EH (cell line): ENCODE measurements at regions not wholly inside any gene's neighbourhood (a gene's known extent, or its start where the extent isn't known, plus 50 kb on each side); places are given as distances from the start of the nearest gene placed in this dataset.
A peak's percentile ranks its signal among the peaks of the same experiment; 100 is the strongest.

Source experiments
- DNase-seq: peaks from one replicate; pipeline ENCODE4 v3.0.0-alpha.2; 2015; ENCODE audit warnings: low read depth

DNA sequence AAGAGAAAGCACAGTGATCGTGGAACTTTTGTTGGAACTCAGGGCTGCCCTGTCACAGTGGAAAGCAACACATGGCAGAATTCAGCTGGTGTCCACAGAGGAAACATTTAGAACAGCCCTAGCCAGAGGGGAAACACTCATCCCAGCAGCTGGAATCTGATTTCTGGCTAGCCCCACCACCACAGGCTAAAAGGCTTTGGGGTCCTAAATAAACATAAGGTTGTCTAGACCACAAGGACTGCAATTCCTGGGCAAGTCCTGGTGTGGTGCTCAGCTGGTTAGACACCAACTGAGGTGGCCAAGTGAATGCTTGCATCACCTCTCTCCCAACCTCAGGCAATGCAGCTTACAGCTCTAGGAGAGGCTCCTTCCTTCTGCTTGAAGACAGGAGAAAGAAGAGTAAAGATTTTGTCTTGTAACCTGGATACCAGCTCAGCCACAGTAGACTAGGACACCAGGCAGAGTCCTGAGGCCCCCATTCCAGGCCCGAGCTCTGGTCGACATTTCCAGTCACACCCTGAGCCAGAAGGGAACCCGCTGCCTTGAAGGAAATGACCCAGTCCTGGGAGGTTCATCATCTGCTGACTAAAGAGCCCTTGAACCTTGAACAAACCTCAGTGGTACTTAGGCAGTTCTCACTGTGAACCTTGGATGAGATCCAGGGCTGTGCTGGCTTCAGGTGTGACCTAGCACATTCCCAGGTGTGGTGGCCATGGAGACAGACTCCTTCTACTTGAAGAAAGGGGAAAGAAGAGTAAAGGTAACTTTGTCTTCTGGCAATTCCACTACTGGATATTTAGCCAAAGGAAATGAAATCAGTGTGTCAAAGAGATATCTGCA is 85.4 kb upstream of the PLXNC1 start:
- no peak for DNase-seq

DNA sequence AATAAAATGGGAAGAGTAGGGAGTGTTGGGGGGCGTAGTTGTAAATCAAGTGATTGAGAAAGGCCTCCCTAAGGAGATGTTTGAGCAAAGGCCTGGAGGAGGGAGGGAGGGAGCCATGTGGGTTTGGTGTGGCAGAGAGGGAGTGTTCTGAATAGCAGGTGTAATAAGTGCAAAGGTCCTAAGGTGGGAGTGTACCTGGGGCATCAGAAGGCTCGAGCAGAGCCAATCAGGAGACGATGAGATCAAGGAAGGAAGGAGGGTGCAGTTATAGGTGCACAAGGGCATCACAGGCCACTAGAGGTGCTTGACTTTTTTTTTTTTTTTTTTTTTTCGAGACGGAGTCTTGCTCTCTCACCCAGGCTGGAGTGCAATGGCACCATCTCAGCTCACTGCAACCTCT is 77.9 kb upstream of the PLXNC1 start:
- no peak for DNase-seq

DNA sequence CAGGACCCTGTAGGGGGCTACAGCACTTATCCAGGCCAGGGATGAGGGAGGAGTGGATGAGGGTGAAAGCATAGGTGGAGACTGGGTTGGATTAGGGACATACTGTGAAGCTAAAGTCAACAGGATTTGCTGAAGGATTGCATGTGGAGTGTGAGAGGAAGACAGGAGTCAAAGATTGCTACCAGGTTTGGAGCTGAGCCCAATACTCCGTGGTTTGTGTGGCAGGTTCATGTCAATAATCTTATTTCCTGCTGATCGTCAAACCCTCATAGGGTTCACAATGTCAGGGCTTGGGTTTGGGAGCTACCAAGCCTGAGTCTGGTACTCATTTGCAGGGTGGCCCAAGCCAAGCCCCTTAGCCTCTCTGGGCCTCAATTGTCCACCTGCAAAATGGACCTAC is 77.1 kb upstream of the PLXNC1 start:
- DNase-seq: no peak

DNA sequence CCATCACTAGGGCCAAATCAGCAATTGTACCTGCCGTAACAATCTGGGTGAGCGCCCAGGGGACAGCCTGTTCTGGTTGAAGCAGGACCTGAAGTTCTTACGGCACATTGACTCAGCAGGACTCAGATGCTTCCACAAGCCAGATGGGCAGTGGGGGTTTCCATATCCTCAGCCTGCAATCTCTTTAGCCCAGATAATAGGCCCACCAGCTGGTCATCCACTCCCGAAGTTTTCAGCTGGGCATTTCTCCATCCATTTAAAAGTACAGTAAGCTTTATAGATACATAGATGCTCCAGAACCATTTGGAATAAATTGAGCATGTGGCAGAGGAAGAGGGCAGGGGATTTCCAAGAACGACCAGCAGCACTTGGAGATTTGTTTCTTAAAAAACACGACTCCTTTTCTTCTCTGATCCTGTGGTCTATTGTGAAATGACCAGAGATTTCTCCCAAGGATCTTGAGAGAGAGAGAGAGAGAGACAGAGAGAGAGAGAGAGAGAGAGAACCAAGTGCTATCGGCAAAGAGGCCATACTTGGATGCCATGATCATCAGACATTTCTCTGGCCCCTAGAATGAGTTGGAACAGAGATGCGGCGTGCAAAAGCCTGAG is 74.8 kb upstream of the PLXNC1 start:
- no peak for DNase-seq

DNA sequence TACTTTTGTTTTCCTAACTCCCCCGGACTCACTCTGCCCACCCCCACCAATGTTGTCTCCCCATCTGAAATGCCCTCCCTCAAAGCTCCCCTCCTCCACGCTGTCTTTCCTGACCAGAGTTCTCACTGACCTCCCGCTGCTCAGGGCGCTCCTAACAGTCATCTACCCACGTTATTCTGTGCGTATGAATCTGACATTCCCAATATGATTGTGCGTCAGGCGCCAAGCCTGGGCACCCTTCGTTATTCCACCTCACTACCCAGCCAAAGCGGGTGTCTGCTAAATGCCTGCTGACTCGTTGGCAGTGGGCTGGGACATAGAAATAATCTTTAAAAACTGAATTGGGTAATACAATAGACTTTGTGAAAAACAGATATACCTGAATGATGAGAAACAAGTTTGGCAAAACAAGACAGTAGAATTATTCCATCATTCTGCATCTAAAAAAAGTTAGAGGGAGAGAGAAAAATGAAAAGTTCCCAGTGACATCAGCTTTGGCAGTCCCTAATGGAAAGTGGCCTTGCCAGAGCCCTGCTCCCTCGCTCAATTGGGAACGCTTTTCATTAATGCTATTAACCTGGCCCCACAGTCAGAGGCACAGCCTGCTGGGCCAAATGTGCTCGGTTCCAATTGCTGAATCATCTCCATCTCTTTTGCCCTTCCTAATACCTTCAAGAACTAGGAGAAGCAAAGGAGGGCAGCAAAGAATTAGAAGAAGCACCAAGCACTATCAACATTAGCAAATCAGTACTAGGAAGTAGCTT is 74.0 kb upstream of the PLXNC1 start:
- DNase-seq: no peak

DNA sequence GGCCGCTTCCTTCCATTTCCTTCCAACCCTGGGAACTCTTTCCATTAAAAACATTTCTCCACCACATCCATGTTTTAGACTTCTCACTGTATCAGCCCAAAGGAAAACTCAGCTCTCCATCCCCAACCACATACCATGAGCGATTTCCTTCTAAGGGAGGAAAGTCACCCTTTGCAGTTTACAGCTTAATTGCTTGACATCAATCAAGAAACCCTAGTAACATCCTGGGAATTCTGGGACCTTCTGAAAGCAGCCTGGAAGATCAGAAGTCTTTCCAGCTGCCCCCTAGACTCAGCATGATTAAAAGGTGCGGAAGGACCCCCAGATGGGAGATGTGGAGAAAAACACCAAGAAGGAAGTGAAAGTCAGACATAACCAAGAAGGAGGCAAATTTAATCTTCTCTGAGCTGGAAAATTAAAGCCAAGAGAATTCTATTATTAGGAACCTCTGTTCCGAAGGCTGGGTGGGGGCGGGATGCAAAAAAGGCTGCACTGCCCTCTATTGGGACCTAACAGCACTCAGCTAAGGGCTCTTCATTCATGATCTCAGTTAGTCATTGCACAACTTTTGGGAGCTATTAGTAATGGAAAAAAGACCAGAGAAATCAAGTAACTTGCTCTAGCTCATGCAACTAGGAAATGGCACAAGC is 73.3 kb upstream of the PLXNC1 start:
- DNase-seq: peak; percentile 94

DNA sequence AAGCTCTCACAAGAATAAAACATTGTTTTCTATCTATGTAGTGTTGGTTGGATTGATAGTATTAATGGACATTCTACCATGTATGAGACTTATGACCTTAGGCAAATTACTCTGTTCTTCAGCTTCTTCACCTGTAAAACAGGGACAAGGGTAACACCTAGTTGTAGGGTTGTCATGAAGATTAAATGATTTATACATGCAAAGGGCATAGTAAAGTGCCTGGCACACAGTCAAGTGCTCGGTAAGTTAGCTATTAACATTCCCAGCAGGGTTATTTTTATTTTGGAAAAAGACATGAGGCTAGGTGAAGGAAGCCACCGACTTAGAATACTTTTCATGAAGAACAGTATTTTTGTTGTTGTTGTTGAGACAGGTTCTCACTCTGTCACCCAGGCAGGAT is 71.2 kb upstream of the PLXNC1 start:
- DNase-seq: no peak

DNA sequence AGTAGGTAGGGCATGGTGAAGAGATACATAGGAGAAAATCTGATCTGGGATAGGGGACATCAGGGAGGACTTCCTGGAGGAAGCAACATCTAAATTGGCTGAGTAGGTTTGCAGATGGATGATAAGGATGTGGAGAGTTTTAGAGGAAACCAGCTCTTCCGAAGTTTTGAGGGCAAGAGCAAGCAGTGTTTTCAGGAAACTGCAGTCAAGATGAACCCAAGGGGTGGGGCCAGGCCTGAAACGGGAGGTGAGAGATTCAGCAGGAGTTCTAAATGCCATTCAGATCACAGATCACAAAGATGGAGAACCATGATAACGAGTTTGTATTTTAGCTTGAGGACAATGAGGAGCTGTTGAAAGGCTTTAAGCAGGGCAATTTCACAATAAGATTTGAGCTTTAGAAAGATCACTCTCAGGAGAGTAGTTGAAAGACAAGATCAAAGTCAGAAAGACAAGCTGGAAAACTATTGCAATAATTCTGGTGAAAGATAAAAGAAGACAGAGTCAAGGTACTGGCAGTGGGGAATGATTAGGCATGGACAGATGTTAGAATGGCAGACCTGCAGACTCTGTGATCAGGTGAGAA is 70.1 kb upstream of the PLXNC1 start:
- no peak for DNase-seq

DNA sequence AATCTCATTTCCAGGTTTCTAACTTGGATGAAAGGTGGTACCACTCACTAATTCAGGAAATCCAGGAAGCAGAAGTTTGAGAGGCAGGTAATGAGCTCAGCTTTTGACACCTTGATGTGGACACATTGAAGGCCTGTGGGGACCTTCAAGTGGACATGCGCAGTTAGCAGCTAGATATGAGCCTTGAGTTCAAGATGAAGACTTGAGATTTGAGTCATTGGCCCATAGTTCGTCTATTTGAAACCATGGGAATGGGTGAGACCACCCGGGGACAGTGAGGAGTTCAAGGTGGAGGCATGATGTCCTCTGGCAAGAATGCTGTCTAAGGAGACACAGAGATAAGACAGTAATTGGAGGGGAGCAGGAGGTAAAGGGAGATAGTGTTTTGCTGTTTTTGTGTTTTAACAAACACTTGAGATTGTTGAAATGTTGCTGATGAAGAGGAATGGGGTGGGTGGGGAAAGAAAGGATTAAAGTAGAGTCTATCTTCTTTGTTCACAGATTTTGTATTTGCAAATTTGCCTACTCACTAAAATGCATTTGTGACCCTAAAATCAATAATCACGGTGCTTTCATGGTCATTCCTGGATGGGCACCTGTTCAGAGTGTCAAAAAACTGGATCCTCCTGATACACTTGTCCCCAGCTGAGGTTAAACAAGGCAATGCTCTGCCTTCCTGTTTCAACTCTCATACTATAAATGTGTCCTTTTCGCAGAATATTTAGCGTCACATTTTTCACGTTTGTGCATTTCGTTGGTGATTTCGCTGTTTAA is 69.5 kb upstream of the PLXNC1 start:
- no peak for DNase-seq

DNA sequence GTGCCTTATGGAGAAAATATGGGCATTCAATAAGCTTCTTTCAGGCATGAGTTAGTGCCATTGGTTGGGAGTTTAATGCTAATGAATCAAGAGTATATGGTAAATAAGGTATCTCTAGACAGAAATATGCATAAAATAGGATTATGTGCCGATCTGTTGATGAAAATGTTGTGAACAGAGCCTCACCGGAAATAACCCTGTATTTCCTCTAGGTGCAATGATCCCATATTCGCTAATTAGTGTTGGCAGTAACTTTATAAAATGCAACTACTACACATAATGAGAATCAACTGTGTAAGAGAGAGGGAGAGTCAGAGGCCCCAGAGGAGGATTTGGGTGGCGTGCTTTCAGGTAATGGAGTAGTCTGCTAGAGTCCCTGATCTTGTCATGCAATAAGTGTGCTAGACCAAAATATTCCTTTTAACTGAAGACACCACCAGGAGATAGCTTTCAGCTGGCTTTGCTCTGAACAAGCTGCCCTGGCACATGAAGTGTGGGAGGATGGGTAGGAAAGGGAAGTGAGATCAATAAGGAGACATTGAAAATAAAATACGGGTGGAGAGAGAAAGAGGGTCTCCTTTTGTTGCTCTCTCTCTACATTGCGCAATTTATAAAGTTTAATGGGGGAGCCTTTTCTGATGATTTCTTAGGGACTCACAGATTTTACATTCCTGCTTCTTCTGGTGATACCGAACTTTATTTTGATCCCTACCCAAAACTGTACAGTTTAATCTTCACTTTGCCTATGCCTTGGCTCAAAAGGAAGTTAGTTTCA is 68.6 kb upstream of the PLXNC1 start:
- no peak for DNase-seq

DNA sequence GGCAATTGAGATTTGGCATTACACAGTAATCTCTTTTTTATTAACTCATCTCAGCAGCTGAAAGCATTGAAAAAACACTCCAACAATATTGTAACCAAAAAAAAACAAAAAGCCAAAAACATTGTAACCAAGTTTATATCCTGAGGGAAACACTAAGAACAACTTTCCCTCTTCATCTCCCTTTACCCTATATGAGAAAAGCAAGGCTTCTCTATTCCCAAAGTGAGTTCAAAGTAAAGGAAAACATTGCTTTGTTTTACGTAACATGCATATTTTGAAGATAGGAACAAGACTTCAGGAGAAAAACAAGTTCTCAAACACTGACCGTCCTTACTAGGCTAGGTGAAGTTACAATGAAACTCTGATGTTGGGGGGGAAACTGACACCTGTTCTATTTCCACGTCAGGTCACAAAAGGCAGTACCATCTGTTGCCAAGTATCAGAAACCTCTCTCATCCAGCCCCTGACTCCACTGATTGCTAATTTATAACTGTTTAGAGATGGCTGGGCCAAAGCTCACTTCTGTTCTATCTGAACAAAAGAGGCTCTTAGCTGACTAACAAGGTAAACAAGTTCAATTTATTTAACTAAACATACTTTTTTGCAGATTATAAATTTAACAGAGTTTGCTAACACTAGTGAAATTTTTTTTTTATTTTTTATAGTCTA is 67.9 kb upstream of the PLXNC1 start:
- DNase-seq: no peak

DNA sequence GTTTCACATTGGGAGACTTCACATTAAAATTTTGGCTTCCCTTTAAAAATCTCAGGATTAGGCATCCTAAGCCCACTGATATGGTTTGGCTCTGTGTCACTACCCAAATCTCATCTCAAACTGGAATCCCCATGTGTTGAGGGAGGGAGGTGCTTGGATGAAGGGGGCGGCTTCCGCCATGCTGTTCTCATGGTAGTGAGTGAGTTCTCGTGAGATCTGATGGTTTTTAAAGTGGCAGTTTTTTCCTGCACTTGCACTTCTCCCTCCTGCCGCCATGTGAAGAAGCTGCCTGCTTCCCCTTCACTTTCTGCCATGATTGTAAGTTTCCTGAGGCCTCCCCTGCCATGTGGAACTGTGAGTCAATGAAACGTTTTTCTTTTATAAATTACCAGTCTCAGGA is 65.7 kb upstream of the PLXNC1 start:
- no peak for DNase-seq

DNA sequence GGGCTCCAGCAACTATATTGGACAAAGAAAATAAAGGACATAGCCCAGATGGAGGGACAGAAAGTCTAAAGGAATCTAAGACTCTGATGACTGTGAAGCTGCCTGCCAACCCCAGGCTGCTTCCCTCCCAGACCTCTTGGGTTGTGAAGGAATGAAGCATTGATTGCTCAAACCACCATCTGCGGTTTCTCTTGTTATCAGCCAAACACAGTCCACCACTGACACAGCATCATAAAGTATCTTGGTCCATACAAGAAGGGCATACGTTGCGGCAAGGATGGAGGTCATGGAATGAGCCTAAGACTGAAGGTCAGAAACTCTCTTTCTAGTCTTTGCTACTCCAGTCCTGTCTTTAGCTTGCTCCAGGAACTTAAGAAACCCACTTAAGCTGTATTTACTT is 58.5 kb upstream of the PLXNC1 start:
- DNase-seq: peak; percentile 85

DNA sequence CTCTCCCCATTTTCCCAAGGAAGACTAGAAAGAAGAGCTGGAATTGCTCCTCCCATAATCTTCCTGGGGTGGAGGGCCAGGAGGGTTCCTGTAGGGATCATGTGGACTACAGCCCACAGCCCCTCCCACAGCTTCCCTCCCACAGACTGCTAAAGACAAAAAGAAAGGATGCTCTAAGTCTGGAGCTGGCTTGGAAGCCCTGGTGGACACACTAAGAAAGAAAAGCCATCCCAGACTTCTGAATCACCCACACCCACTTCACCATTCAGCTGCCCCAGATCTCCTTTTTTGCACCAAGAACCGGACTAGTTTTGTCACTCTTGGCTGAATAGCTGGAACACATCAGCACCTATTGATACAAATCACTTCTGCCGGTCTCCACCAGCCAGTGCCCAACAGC is 56.8 kb upstream of the PLXNC1 start:
- peak; percentile 53 for DNase-seq

DNA sequence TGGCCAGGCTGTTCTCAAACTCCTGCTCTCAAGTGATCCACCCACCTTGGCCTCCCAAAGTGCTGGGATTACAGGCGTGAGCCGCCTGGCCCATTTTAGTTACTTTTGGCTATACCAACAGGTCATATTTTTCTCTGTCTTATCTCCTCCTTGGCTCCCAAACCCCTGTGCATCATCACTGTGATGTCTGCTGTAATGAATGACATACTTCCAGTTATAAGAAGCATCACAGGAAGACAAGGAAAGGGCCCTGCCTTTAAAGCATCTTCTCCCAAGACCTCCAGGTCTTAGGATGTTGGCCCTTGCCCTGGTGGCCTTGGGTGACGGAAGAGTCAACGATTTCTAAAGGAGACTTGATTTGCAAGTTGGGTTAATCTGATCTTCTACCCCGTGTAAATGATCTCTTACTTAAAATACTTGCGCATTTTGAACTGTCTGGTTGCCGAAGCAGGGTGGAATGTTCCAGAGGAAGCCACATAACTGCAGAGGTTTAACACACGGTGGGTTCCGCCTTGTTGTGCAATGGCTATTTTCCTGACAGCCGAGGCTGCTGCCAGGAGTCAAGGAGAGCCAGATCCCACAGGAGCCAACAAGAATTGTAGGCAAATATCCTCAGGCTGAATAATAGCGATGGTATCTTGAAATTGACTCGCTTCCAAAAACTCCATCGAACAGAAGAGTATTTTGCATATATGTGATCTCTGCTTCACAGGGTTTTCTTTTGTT is 55.7 kb upstream of the PLXNC1 start:
- DNase-seq: peak; percentile 94

DNA sequence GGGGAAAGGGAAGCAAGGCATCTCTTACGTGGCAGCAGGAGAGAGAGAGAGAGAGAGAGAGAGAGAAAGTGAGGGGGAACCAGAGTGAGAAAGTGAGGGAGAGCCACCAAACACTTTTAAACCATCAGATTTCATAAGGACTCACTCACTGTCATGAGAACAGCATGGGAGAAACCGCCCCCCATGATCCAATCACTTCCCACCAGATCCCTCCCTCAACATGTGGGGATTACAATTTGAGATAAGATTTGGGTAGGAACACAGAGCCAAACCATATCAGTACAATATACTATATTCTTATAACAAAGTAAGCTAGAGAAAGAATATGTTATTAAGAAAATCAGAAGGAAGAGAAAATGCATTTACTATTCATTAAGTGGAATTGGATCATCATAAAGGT is 53.7 kb upstream of the PLXNC1 start:
- no peak for DNase-seq

DNA sequence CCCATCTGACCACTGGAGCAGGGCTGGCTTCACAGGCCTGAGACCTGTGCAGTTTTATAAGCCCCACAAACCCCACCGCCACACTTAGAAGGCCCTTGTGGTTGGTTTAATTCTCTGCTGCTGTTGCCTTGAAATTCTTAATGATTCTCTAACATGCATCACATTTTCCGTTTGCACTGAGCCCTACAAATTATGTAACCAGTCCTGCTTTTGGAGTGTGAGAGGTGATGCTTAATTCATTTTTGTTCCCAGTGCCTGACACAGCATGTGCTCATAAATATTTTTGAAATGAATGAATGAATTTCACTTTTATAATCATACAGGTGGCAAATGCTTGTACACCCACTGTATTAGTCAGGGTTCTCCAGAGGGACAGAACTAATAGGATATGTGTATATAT is 52.8 kb upstream of the PLXNC1 start:
- DNase-seq: no peak

DNA sequence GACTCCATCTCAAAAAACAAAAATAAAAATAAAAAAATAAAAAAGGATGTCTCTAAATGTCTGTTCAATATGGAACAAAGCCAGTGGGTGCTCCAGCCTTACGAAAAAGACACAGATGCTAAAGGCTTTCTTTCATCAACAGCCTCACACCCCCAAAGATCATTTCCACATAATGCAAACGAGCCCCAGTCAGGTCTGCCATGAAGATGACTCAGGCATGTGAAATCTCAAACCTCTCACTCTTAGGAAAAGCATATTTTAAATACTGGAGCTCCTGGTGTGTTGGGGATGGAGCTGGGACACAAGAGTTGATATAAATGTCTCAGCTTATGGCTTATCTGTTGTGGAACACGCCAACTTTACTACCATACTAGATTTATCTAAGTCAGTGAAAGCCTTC is 49.9 kb upstream of the PLXNC1 start:
- DNase-seq: peak; percentile 92
